K562 (cell line): ENCODE measurements at regions not wholly inside any gene's neighbourhood (a gene's known extent, or its start where the extent isn't known, plus 50 kb on each side); places are given as distances from the start of the nearest gene placed in this dataset.

ENCODE experiments used
- FOXK1 ChIP-seq: sonication (generic); formaldehyde crosslinking; IDR thresholded peaks from 2 replicates; pipeline ENCODE4 v1.8.0; 2022; ENCODE audit warnings: missing genetic modification reagents, mild to moderate bottlenecking, borderline replicate concordance
- PTRF ChIP-seq: fragments of 450-650 bp; IDR thresholded peaks from 2 replicates; pipeline ENCODE4 v1.6.1; 2016; ENCODE audit warnings: mild to moderate bottlenecking, missing genetic modification characterization, missing compliant biosample characterization
- TF ChIP-seq, protein P1 (sequence below): fragments of 250-450 bp; sonication (Bioruptor Pico); IDR thresholded peaks from 2 replicates; pipeline ENCODE4 v1.4.0; 2020
- TF ChIP-seq, protein P2 (sequence below): fragments of 250-450 bp; sonication (Bioruptor Pico); IDR thresholded peaks from 2 replicates; pipeline ENCODE4 v1.8.0; 2021; ENCODE audit warnings: mild to moderate bottlenecking, moderate library complexity
- TF ChIP-seq, protein P3 (sequence below), 2 experiments: IDR thresholded peaks in 1 of 2; conservative IDR thresholded peaks in 1 of 2; 2 replicates each; pipeline ENCODE4 v1.6.1; 2016; ENCODE audit warnings: low read depth in 2 of 2, mild to moderate bottlenecking in 1 of 2, missing compliant biosample characterization in 1 of 2, missing genetic modification characterization in 1 of 2, moderate library complexity in 1 of 2

DNA sequence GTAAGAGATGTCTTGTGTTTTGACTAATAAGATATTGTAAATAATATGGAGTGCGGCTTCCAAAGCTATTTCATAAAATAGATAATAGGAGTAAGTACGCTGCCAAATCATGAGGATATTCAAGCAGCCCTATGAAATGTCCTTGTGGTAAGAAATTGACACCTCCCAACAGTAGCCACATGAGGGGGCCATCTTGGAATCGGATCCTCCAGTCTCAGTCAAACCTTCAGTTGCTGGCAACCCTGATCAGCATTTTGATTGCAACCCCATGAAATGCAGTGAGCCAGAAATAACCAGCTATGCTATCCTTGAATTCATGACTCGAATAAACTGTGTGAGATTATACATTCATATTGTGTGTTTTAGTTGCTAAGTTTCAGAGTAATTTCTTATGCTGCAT, 212.4 kb downstream of the PLA2G4A start (continued):
- TF ChIP-seq, protein P1, sequence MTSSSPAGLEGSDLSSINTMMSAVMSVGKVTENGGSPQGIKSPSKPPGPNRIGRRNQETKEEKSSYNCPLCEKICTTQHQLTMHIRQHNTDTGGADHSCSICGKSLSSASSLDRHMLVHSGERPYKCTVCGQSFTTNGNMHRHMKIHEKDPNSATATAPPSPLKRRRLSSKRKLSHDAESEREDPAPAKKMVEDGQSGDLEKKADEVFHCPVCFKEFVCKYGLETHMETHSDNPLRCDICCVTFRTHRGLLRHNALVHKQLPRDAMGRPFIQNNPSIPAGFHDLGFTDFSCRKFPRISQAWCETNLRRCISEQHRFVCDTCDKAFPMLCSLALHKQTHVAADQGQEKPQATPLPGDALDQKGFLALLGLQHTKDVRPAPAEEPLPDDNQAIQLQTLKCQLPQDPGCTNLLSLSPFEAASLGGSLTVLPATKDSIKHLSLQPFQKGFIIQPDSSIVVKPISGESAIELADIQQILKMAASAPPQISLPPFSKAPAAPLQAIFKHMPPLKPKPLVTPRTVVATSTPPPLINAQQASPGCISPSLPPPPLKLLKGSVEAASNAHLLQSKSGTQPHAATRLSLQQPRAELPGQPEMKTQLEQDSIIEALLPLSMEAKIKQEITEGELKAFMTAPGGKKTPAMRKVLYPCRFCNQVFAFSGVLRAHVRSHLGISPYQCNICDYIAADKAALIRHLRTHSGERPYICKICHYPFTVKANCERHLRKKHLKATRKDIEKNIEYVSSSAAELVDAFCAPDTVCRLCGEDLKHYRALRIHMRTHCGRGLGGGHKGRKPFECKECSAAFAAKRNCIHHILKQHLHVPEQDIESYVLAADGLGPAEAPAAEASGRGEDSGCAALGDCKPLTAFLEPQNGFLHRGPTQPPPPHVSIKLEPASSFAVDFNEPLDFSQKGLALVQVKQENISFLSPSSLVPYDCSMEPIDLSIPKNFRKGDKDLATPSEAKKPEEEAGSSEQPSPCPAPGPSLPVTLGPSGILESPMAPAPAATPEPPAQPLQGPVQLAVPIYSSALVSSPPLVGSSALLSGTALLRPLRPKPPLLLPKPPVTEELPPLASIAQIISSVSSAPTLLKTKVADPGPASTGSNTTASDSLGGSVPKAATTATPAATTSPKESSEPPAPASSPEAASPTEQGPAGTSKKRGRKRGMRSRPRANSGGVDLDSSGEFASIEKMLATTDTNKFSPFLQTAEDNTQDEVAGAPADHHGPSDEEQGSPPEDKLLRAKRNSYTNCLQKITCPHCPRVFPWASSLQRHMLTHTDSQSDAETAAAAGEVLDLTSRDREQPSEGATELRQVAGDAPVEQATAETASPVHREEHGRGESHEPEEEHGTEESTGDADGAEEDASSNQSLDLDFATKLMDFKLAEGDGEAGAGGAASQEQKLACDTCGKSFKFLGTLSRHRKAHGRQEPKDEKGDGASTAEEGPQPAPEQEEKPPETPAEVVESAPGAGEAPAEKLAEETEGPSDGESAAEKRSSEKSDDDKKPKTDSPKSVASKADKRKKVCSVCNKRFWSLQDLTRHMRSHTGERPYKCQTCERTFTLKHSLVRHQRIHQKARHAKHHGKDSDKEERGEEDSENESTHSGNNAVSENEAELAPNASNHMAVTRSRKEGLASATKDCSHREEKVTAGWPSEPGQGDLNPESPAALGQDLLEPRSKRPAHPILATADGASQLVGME (CRISPR knock-in tag): no peak
- no peak for TF ChIP-seq FOXK1 (CRISPR knock-in tag)
- TF ChIP-seq PTRF (tag): no peak
- TF ChIP-seq, protein P2, sequence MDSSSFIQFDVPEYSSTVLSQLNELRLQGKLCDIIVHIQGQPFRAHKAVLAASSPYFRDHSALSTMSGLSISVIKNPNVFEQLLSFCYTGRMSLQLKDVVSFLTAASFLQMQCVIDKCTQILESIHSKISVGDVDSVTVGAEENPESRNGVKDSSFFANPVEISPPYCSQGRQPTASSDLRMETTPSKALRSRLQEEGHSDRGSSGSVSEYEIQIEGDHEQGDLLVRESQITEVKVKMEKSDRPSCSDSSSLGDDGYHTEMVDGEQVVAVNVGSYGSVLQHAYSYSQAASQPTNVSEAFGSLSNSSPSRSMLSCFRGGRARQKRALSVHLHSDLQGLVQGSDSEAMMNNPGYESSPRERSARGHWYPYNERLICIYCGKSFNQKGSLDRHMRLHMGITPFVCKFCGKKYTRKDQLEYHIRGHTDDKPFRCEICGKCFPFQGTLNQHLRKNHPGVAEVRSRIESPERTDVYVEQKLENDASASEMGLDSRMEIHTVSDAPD (CRISPR knock-in tag): no peak
- TF ChIP-seq, protein P3, sequence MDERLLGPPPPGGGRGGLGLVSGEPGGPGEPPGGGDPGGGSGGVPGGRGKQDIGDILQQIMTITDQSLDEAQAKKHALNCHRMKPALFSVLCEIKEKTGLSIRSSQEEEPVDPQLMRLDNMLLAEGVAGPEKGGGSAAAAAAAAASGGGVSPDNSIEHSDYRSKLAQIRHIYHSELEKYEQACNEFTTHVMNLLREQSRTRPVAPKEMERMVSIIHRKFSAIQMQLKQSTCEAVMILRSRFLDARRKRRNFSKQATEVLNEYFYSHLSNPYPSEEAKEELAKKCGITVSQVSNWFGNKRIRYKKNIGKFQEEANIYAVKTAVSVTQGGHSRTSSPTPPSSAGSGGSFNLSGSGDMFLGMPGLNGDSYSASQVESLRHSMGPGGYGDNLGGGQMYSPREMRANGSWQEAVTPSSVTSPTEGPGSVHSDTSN (CRISPR knock-in tag; IDR thresholded peaks at IDR 0.05; ENCODE audit: low read depth): no peak
- TF ChIP-seq, protein P3 (tag; conservative IDR thresholded peaks at IDR 0.05; ENCODE audit: low read depth): no peak
